HCT116 (cell line): ENCODE measurements at regions not wholly inside any gene's neighbourhood (a gene's known extent, or its start where the extent isn't known, plus 50 kb on each side); places are given as distances from the start of the nearest gene placed in this dataset.

Experiments
- ATAC-seq: fragments of 200-7000 bp; cut with Tn5 transposase; 2 replicates; pipeline ENCODE4 v1.9.1; 2020; ENCODE audit warnings: mild to moderate bottlenecking, moderate library complexity
- BruUV-seq: library from RNA; stranded (reverse); fragments of 400-500 nt; replicated peaks from 2 replicates; lab custom pipeline; 2021; lab: Mats Ljungman, UMichigan
- CTCF ChIA-PET: fragments of 300-600 bp; sonication (Branson Sonifier 250); formaldehyde crosslinking; loops from one replicate; lab custom pipeline; 2021; ENCODE audit warnings: antibody characterized with exemption; lab: Charles Lee
- POLR2A ChIA-PET: fragments of 300-600, 350-600 bp; sonication (Branson Sonifier 250); formaldehyde crosslinking; loops from one replicate; lab custom pipeline; 2021; ENCODE audit warnings: antibody characterized with exemption; lab: Charles Lee
- RAD21 ChIA-PET, 2 experiments: fragments of 300-600 bp; sonication (Branson Sonifier 250); formaldehyde crosslinking; loops; one replicate each; lab custom pipeline; 2023; ENCODE audit warnings: low total read pairs in 2 of 2; ENCODE audit not compliant: uncharacterized antibody in 2 of 2, unreplicated experiment in 2 of 2, low non-redundant PET in 1 of 2; lab: Charles Lee
- DNase-seq: peaks from one replicate; pipeline ENCODE4 v3.0.0-alpha.2; 2010; ENCODE audit warnings: low read depth, low spot score
- H2AFZ ChIP-seq: fragments of 200-600 bp; shearing (Covaris generic), sonication (generic); 2 replicates; pipeline ENCODE4 v1.6.1; 2017; ENCODE audit warnings: low read depth, mixed run types, mixed read lengths, antibody characterized with exemption, low read length; ENCODE audit not compliant: poor library complexity, severe bottlenecking
- H3K27ac ChIP-seq: 2 replicates; pipeline ENCODE4 v1.5.1; 2012; ENCODE audit warnings: low read depth, low read length
- H3K27me3 ChIP-seq: fragments of 200-600 bp; sonication (generic); 2 replicates; pipeline ENCODE4 v1.6.1; 2016; ENCODE audit warnings: mixed run types, low read length, mixed read lengths; ENCODE audit not compliant: insufficient read depth
- H3K36me3 ChIP-seq, 2 experiments: fragments of 200-500 bp in 1 of 2; fragments of 200-600 bp in 1 of 2; sonication (Bioruptor generic) in 1 of 2; sonication (generic) in 1 of 2; 2 replicates each; pipeline versions ENCODE4 v1.5.1 to v1.6.1; 2014 to 2016; ENCODE audit warnings: low read length in 2 of 2, inconsistent platforms in 1 of 2, mixed read lengths in 1 of 2, mixed run types in 1 of 2; ENCODE audit not compliant: insufficient read depth in 2 of 2, control insufficient read depth in 1 of 2
- H3K4me1 ChIP-seq, 2 experiments: fragments of 200-600 bp in 1 of 2; sonication (generic) in 1 of 2; 2 replicates each; pipeline versions ENCODE4 v1.5.1 to v1.6.1; 2012 to 2017; ENCODE audit warnings: low read length in 2 of 2, inconsistent platforms in 1 of 2, mild to moderate bottlenecking in 1 of 2, mixed read lengths in 1 of 2, mixed run types in 1 of 2, moderate library complexity in 1 of 2; ENCODE audit not compliant: insufficient read depth in 2 of 2, control insufficient read depth in 1 of 2
- H3K4me2 ChIP-seq: fragments of 200-600 bp; sonication (generic); 2 replicates; pipeline ENCODE4 v1.6.1; 2017; ENCODE audit warnings: mixed run types, low read length, mixed read lengths
- H3K4me3 ChIP-seq, 2 experiments: fragments of 200-600 bp in 1 of 2; sonication (generic) in 1 of 2; replicated peaks in 1 of 2; 2 replicates each; pipeline ENCODE4 v1.5.1; 2011 to 2016; ENCODE audit warnings: low read length in 2 of 2, control low read depth in 1 of 2, low read depth in 1 of 2, mild to moderate bottlenecking in 1 of 2, mixed read lengths in 1 of 2, mixed run types in 1 of 2
- H3K79me2 ChIP-seq: fragments of 200-600 bp; sonication (generic); 2 replicates; pipeline ENCODE4 v1.6.1; 2017; ENCODE audit warnings: mild to moderate bottlenecking, mixed run types, low read length, moderate library complexity, mixed read lengths; ENCODE audit not compliant: insufficient read depth
- H3K9ac ChIP-seq: fragments of 200-600 bp; sonication (generic); 2 replicates; pipeline ENCODE4 v1.6.1; 2016; ENCODE audit warnings: low read length, mixed read lengths
- H3K9me2 ChIP-seq: fragments of 200-600 bp; sonication (generic), shearing (Covaris generic); 2 replicates; pipeline ENCODE4 v1.6.1; 2017; ENCODE audit warnings: mixed run types, mild to moderate bottlenecking, moderate library complexity; ENCODE audit not compliant: insufficient read depth
- H3K9me3 ChIP-seq, 2 experiments: fragments of 200-500 bp in 1 of 2; fragments of 200-600 bp in 1 of 2; sonication (Bioruptor generic) in 1 of 2; sonication (generic) in 1 of 2; 2 replicates each; pipeline ENCODE4 v1.6.1; 2014 to 2017; ENCODE audit warnings: low read length in 2 of 2, mixed read lengths in 2 of 2, inconsistent platforms in 1 of 2, low read depth in 1 of 2, mild to moderate bottlenecking in 1 of 2, mixed run types in 1 of 2, moderate library complexity in 1 of 2; ENCODE audit not compliant: control insufficient read depth in 1 of 2, insufficient read depth in 1 of 2
- H4K20me1 ChIP-seq: fragments of 200-600 bp; sonication (generic), shearing (Covaris generic); 2 replicates; pipeline ENCODE4 v1.6.1; 2017; ENCODE audit warnings: mixed run types, mild to moderate bottlenecking, moderate library complexity; ENCODE audit not compliant: insufficient read depth
- CBX3 ChIP-seq: IDR thresholded peaks from 2 replicates; pipeline ENCODE4 v1.6.1; 2012; ENCODE audit warnings: low read depth
- EGR1 ChIP-seq: IDR thresholded peaks from 2 replicates; pipeline ENCODE4 v1.6.1; 2012; ENCODE audit warnings: low read depth
- ELF1 ChIP-seq: IDR thresholded peaks from 2 replicates; pipeline ENCODE4 v1.6.1; 2012; ENCODE audit warnings: low read depth, borderline replicate concordance
- EZH2phosphoT487 ChIP-seq: fragments of 200-600 bp; IDR thresholded peaks from 2 replicates; pipeline ENCODE4 v1.6.1; 2018; ENCODE audit warnings: antibody characterized with exemption, borderline replicate concordance
- FOSL1 ChIP-seq: IDR thresholded peaks from 2 replicates; pipeline ENCODE4 v1.6.1; 2012; ENCODE audit warnings: low read depth
- JUND ChIP-seq: IDR thresholded peaks from 2 replicates; pipeline ENCODE4 v1.6.1; 2012
- POLR2AphosphoS5 ChIP-seq: IDR thresholded peaks from 2 replicates; pipeline ENCODE4 v1.6.1; 2011; ENCODE audit warnings: mild to moderate bottlenecking, low read depth, low read length, moderate library complexity
- RAD21 ChIP-seq: IDR thresholded peaks from 2 replicates; pipeline ENCODE4 v1.6.1; 2012; ENCODE audit warnings: low read depth, mild to moderate bottlenecking
- SIN3A ChIP-seq: IDR thresholded peaks from 2 replicates; pipeline ENCODE4 v1.6.1; 2012; ENCODE audit warnings: low read depth
- SP1 ChIP-seq: IDR thresholded peaks from 2 replicates; pipeline ENCODE4 v1.6.1; 2012; ENCODE audit warnings: low read depth
- SRF ChIP-seq: IDR thresholded peaks from 2 replicates; pipeline ENCODE4 v1.6.1; 2012; ENCODE audit warnings: low read depth
- TCF7L2 ChIP-seq: IDR thresholded peaks from 2 replicates; pipeline ENCODE4 v1.7.0; 2011; ENCODE audit warnings: borderline replicate concordance, inconsistent platforms; ENCODE audit not compliant: insufficient read depth, insufficient read length; ENCODE audit errors: extremely low read depth
- ZFX ChIP-seq: fragments of 450-650 bp; IDR thresholded peaks from 2 replicates; pipeline ENCODE4 v1.6.1; 2017
- ZNF274 ChIP-seq: fragments of 200-500 bp; sonication (Bioruptor generic); IDR thresholded peaks from 2 replicates; pipeline ENCODE4 v1.6.1; 2014; ENCODE audit warnings: mild to moderate bottlenecking, low read depth, low read length, inconsistent platforms
- intact Hi-C: fragments of 100-400 bp; cut with micrococcal nuclease; formaldehyde crosslinking; loops from 2 replicates; pipeline ENCODE4 v1.10.0; 2022
- TF ChIP-seq, protein P1 (sequence below): IDR thresholded peaks from 2 replicates; pipeline ENCODE4 v1.6.1; 2011; ENCODE audit warnings: mild to moderate bottlenecking, low read length, moderate library complexity; ENCODE audit not compliant: insufficient replicate concordance; ENCODE audit errors: extremely low read depth
- TF ChIP-seq, protein P2 (sequence below): IDR thresholded peaks from 2 replicates; pipeline ENCODE4 v1.6.1; 2012
- TF ChIP-seq, protein P3 (sequence below): IDR thresholded peaks from 2 replicates; pipeline ENCODE4 v1.6.1; 2012; ENCODE audit warnings: low read depth

DNA sequence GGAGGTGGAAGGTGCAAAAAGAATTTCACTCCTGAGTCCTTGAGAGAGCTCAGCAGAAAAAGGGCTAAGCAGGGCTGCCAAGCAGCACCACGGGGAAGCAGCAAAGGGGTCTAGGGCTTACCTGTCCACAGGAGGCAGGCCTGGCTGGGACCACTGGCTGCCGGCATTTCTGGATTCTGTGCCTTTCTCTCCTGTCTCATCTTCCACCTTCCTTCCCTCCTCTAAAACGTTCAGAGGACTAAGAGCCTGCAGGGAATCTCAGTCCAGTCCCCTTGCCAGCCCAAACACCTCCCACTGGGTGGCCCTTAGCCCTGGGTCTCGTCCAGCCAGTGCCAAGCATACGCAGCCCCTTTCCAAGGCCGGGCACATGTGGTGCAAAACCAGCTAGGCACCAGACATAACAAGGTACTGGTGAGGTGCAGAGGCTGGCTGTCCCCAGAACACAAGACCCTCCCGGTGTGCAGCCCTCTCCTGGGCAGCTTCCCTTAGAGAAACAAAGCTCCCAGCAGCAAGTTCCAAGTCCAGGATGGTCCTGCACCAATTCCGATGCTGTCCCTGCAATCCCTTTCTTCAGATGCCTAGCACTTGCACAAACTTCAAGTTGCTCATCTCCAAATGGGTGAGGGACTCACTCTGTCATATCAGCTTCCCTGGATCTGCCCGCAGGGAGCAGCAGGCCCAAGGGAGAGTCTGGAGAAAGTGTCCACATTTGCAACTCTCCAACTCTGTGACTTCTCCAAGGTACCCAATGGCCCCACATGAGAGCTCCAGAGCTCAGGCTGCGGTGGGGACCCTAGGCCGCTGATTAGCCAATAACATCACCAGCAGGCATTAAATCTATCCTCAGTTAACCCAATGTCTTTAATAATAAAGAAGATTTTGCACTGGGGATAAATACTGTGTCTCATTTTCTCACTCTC is 126.3 kb downstream of the C5orf15 start (continued):
- no peak for TF ChIP-seq FOSL1

DNA sequence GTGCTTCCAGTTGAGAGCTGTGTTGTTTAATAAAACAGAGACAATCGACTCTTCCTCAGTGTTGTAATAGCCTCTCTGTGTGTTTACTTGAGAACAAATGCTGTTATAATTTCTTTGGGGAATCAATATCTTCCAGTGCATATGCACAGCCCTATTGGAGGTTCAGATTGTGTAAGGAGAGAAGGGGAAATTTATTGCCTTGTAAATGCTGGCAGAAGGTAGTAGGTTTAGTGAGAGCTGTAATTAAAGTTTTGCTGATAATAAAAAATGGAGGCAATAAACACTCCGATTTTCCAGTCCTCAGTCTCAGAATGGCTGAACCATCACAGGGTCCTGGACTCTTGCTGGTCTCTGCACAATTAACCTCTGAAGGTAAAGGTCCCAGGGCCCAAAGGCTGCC is 128.3 kb downstream of the C5orf15 start:
- DNase-seq: no peak
- TF ChIP-seq, protein P1, sequence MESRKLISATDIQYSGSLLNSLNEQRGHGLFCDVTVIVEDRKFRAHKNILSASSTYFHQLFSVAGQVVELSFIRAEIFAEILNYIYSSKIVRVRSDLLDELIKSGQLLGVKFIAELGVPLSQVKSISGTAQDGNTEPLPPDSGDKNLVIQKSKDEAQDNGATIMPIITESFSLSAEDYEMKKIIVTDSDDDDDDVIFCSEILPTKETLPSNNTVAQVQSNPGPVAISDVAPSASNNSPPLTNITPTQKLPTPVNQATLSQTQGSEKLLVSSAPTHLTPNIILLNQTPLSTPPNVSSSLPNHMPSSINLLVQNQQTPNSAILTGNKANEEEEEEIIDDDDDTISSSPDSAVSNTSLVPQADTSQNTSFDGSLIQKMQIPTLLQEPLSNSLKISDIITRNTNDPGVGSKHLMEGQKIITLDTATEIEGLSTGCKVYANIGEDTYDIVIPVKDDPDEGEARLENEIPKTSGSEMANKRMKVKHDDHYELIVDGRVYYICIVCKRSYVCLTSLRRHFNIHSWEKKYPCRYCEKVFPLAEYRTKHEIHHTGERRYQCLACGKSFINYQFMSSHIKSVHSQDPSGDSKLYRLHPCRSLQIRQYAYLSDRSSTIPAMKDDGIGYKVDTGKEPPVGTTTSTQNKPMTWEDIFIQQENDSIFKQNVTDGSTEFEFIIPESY: no peak
- TF ChIP-seq POLR2AphosphoS5 (no peak), SP1 (no peak), JUND (no peak), CBX3 (no peak), EGR1 (no peak), ZFX (no peak), RAD21 (no peak), EZH2phosphoT487 (no peak), ZNF274 (no peak), SIN3A (no peak), SRF (no peak), TCF7L2 (no peak), ELF1 (no peak)
- TF ChIP-seq, protein P2, sequence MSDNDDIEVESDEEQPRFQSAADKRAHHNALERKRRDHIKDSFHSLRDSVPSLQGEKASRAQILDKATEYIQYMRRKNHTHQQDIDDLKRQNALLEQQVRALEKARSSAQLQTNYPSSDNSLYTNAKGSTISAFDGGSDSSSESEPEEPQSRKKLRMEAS: no peak
- TF ChIP-seq, protein P3, sequence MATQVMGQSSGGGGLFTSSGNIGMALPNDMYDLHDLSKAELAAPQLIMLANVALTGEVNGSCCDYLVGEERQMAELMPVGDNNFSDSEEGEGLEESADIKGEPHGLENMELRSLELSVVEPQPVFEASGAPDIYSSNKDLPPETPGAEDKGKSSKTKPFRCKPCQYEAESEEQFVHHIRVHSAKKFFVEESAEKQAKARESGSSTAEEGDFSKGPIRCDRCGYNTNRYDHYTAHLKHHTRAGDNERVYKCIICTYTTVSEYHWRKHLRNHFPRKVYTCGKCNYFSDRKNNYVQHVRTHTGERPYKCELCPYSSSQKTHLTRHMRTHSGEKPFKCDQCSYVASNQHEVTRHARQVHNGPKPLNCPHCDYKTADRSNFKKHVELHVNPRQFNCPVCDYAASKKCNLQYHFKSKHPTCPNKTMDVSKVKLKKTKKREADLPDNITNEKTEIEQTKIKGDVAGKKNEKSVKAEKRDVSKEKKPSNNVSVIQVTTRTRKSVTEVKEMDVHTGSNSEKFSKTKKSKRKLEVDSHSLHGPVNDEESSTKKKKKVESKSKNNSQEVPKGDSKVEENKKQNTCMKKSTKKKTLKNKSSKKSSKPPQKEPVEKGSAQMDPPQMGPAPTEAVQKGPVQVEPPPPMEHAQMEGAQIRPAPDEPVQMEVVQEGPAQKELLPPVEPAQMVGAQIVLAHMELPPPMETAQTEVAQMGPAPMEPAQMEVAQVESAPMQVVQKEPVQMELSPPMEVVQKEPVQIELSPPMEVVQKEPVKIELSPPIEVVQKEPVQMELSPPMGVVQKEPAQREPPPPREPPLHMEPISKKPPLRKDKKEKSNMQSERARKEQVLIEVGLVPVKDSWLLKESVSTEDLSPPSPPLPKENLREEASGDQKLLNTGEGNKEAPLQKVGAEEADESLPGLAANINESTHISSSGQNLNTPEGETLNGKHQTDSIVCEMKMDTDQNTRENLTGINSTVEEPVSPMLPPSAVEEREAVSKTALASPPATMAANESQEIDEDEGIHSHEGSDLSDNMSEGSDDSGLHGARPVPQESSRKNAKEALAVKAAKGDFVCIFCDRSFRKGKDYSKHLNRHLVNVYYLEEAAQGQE: no peak
- H2AFZ ChIP-seq: no peak overlapping the region
- H3K4me2 ChIP-seq: no peak overlapping the region
- intact Hi-C loops: no loop called here
- ChIA-PET POLR2A (no interaction called here), RAD21 (no interaction called here), CTCF (no interaction called here)
- no peak for ATAC-seq
- no peak overlapping the region for H3K4me3 ChIP-seq
- no peaks in the 10 kb centered on the region for H3K4me1 ChIP-seq
- H3K36me3 ChIP-seq: no peaks in the 10 kb centered on the region
- no peaks in the 10 kb centered on the region for H3K79me2 ChIP-seq
- H3K9me2 ChIP-seq: no peaks in the 10 kb centered on the region
- H3K9ac ChIP-seq: no peak overlapping the region
- no TSS peak for BruUV-seq
- no peak overlapping the region for H3K27ac ChIP-seq
- H3K9me3 ChIP-seq: no peaks in the 10 kb centered on the region
- H3K27me3 ChIP-seq: peaks cover 58% of the 10 kb centered on the region
- H4K20me1 ChIP-seq: no peaks in the 10 kb centered on the region
